K562 (cell line): ENCODE measurements at regions not wholly inside any gene's neighbourhood (a gene's known extent, or its start where the extent isn't known, plus 50 kb on each side); places are given as distances from the start of the nearest gene placed in this dataset.

Experiments used
- ATAC-seq: fragments of 200-7000 bp; cut with Tn5 transposase; 3 replicates; pipeline ENCODE4 v1.9.1; 2020; ENCODE audit warnings: moderate library complexity
- BruUV-seq: library from RNA; stranded (reverse); fragments of 400-500 nt; replicated peaks from 2 replicates; lab custom pipeline; 2021; lab: Mats Ljungman, UMichigan
- CTCF ChIA-PET: fragments of 300-600 bp; formaldehyde crosslinking; extraction: SDS; loops from one replicate; lab custom pipeline; 2021; ENCODE audit warnings: low intra/inter-chr PET ratio; lab: Yijun Ruan, JAX
- POLR2A ChIA-PET: fragments of 300-600, 350-650 bp; sonication (Branson Sonifier 250); formaldehyde crosslinking; extraction: SDS; loops from one replicate; lab custom pipeline; 2021; ENCODE audit warnings: antibody characterized with exemption, inconsistent platforms; lab: Yijun Ruan, JAX
- DNase-seq, 4 experiments: peaks; one replicate each; pipeline versions ENCODE4 v3.0.0 to v3.0.0-alpha.2; 2011 to 2018; ENCODE audit warnings: low spot score in 3 of 4, mixed read lengths in 3 of 4; ENCODE audit errors: extremely low read depth in 1 of 4
- FAIRE-seq: peaks from 2 replicates; lab custom pipeline; 2011; peaks lifted over from hg19 to GRCh38; lab: Jason Lieb, UNC
- H2AFZ ChIP-seq: 2 replicates; pipeline ENCODE4 v1.6.0; 2011; ENCODE audit warnings: low read depth, low read length, control low read depth, inconsistent platforms
- H3K27ac ChIP-seq: fragments of 200-600 bp; 3 replicates; pipeline ENCODE4 v1.8.0; 2011; ENCODE audit warnings: low read depth, mild to moderate bottlenecking, control low read depth, inconsistent platforms, low read length, moderate library complexity, mixed read lengths; ENCODE audit errors: extremely low read depth
- H3K27me3 ChIP-seq, 2 experiments: fragments of 300-600 bp in 1 of 2; 2 replicates in 1 of 2; 3 replicates in 1 of 2; pipeline versions ENCODE4 v1.6.0 to v1.8.0; 2011; ENCODE audit warnings: inconsistent platforms in 2 of 2, low read length in 2 of 2, mild to moderate bottlenecking in 1 of 2, mixed read lengths in 1 of 2, moderate library complexity in 1 of 2; ENCODE audit not compliant: control insufficient read depth in 2 of 2, insufficient read depth in 2 of 2
- H3K36me3 ChIP-seq: fragments of 300-600 bp; 3 replicates; pipeline ENCODE4 v1.8.0; 2011; ENCODE audit warnings: mild to moderate bottlenecking, low read length, inconsistent platforms; ENCODE audit not compliant: control insufficient read depth, insufficient read depth
- H3K4me1 ChIP-seq, 2 experiments: fragments of 200-600 bp in 1 of 2; replicated peaks in 1 of 2; 2 replicates in 1 of 2; 3 replicates in 1 of 2; pipeline versions ENCODE4 v1.5.1 to v1.8.0; 2011; ENCODE audit warnings: inconsistent platforms in 2 of 2, low read length in 2 of 2, mild to moderate bottlenecking in 1 of 2, mixed read lengths in 1 of 2, moderate library complexity in 1 of 2; ENCODE audit not compliant: control insufficient read depth in 2 of 2, insufficient read depth in 2 of 2
- H3K4me2 ChIP-seq: 2 replicates; pipeline ENCODE4 v1.6.1; 2011; ENCODE audit warnings: low read length, control low read depth, inconsistent platforms, mixed read lengths; ENCODE audit not compliant: insufficient read depth
- H3K4me3 ChIP-seq: fragments of 200-600 bp; sonication (generic), shearing (Covaris generic); 2 replicates; pipeline ENCODE4 v1.5.1; 2016; ENCODE audit warnings: control low read depth, inconsistent platforms
- H3K79me2 ChIP-seq: fragments of 200-600 bp; 3 replicates; pipeline ENCODE4 v1.8.0; 2011; ENCODE audit warnings: low read length, inconsistent platforms; ENCODE audit not compliant: control insufficient read depth, insufficient read depth
- H3K9ac ChIP-seq, 2 experiments: 2 replicates each; pipeline versions ENCODE4 v1.6.0 to v1.6.1; 2011; ENCODE audit warnings: low read depth in 2 of 2, low read length in 2 of 2, control low read depth in 1 of 2, inconsistent platforms in 1 of 2, mild to moderate bottlenecking in 1 of 2, mixed read lengths in 1 of 2; ENCODE audit not compliant: insufficient read depth in 1 of 2
- H3K9me1 ChIP-seq: one replicate; pipeline ENCODE4 v1.6.0; 2011; ENCODE audit warnings: inconsistent platforms, mild to moderate bottlenecking, low read length, moderate library complexity; ENCODE audit not compliant: control insufficient read depth, insufficient read depth
- H3K9me3 ChIP-seq: replicated peaks from 2 replicates; pipeline ENCODE4 v1.5.1; 2011; ENCODE audit warnings: low read depth, low read length, inconsistent platforms; ENCODE audit not compliant: control insufficient read depth, insufficient read depth
- H4K20me1 ChIP-seq: replicated peaks from 2 replicates; pipeline ENCODE4 v1.6.1; 2011; ENCODE audit warnings: low read length, inconsistent platforms, mixed read lengths; ENCODE audit not compliant: control insufficient read depth, insufficient read depth
- BCL6 ChIP-seq: fragments of 250-450 bp; sonication (Bioruptor Pico); IDR thresholded peaks from 2 replicates; pipeline ENCODE4 v1.4.0; 2020
- CREB1 ChIP-seq, 2 experiments: sonication (generic) in 1 of 2; formaldehyde crosslinking in 1 of 2; IDR thresholded peaks; 2 replicates each; pipeline versions ENCODE4 v1.6.1 to v1.8.0; 2012 to 2022; ENCODE audit warnings: inconsistent platforms in 1 of 2, mild to moderate bottlenecking in 1 of 2, missing genetic modification reagents in 1 of 2, moderate library complexity in 1 of 2
- CXXC5 ChIP-seq: fragments of 250-450 bp; sonication (Bioruptor Pico); IDR thresholded peaks from 2 replicates; pipeline ENCODE4 v1.8.0; 2022; ENCODE audit warnings: inconsistent platforms, mild to moderate bottlenecking, moderate library complexity
- ESRRB ChIP-seq: fragments of 250-450 bp; sonication (Bioruptor Pico); IDR thresholded peaks from 2 replicates; pipeline ENCODE4 v1.5.0; 2020; ENCODE audit warnings: mild to moderate bottlenecking, moderate library complexity, borderline replicate concordance
- ETV1 ChIP-seq: fragments of 450-650 bp; conservative IDR thresholded peaks from 2 replicates; pipeline ENCODE4 v1.6.1; 2016; ENCODE audit warnings: missing genetic modification characterization, control low read depth, low read depth, missing compliant biosample characterization
- FOXM1 ChIP-seq, 2 experiments: fragments of 450-650 bp in 1 of 2; sonication (generic) in 1 of 2; formaldehyde crosslinking in 1 of 2; IDR thresholded peaks; 2 replicates each; pipeline versions ENCODE4 v1.6.1 to v1.9.0; 2017 to 2022; ENCODE audit warnings: low read depth in 2 of 2, mild to moderate bottlenecking in 2 of 2, missing genetic modification reagents in 1 of 2, moderate library complexity in 1 of 2
- HDAC8 ChIP-seq: fragments of 450-650 bp; IDR thresholded peaks from 2 replicates; pipeline ENCODE4 v1.6.1; 2016; ENCODE audit warnings: mild to moderate bottlenecking, missing genetic modification characterization, moderate library complexity, missing compliant biosample characterization
- KDM1A ChIP-seq, 2 experiments: fragments of 450-650 bp; IDR thresholded peaks; 2 replicates each; pipeline ENCODE4 v1.6.1; 2016; ENCODE audit warnings: mild to moderate bottlenecking in 2 of 2
- PRPF4 ChIP-seq: fragments of 200-400 bp; formaldehyde crosslinking; IDR thresholded peaks from one replicate; pipeline ENCODE4 v1.6.1; 2017; ENCODE audit warnings: low read length, low read depth, mild to moderate bottlenecking; ENCODE audit not compliant: insufficient read depth, poor library complexity, severe bottlenecking
- RNF219 ChIP-seq: fragments of 250-450 bp; sonication (Bioruptor Pico); IDR thresholded peaks from 2 replicates; pipeline ENCODE4 v1.5.0; 2022; ENCODE audit warnings: mild to moderate bottlenecking
- SAFB2 ChIP-seq: fragments of 200-400 bp; formaldehyde crosslinking; IDR thresholded peaks from 2 replicates; pipeline ENCODE4 v1.6.1; 2018; ENCODE audit warnings: borderline replicate concordance, low read length, low read depth, moderate library complexity; ENCODE audit not compliant: severe bottlenecking
- SP1 ChIP-seq: sonication (generic); formaldehyde crosslinking; IDR thresholded peaks from 2 replicates; pipeline ENCODE4 v1.8.1; 2022; ENCODE audit warnings: mild to moderate bottlenecking, missing genetic modification reagents
- TAF9B ChIP-seq: fragments of 450-650 bp; IDR thresholded peaks from 2 replicates; pipeline ENCODE4 v1.6.1; 2018; ENCODE audit warnings: mild to moderate bottlenecking; ENCODE audit not compliant: partially characterized antibody
- THAP12 ChIP-seq: fragments of 250-450 bp; sonication (Bioruptor Pico); IDR thresholded peaks from 2 replicates; pipeline ENCODE4 v1.9.0; 2021; ENCODE audit warnings: mild to moderate bottlenecking, inconsistent platforms
- ZNF41 ChIP-seq: fragments of 250-450 bp; sonication (Bioruptor Pico); conservative IDR thresholded peaks from 2 replicates; pipeline ENCODE4 v1.4.0; 2020; ENCODE audit warnings: mild to moderate bottlenecking
- ZSCAN29 ChIP-seq: fragments of 450-650 bp; IDR thresholded peaks from 2 replicates; pipeline ENCODE4 v1.6.1; 2017
- WGBS: fragments of 100-300 bp; shearing (Covaris generic); methylation state at CpG from one replicate; pipeline ENCODE4 v1.1.6; 2016; ENCODE audit warnings: low coverage, mixed read lengths; ENCODE audit not compliant: insufficient coverage; ENCODE audit errors: missing lambda C conversion rate; 5-methylcytosine and 5-hydroxymethylcytosine counted together
- in situ Hi-C: fragments of 300-500 bp; cut with MboI; formaldehyde crosslinking; loops from 4 replicates; pipeline ENCODE4 v1.15.0; 2018; ENCODE audit warnings: inconsistent platforms, mixed read lengths
- intact Hi-C: fragments of 100-400 bp; cut with micrococcal nuclease; formaldehyde crosslinking; loops from 2 replicates; pipeline ENCODE4 v1.14.2; 2022
- TF ChIP-seq, protein P1 (sequence below): fragments of 450-650 bp; formaldehyde crosslinking; IDR thresholded peaks from 2 replicates; pipeline ENCODE4 v1.4.0; 2020; ENCODE audit warnings: mild to moderate bottlenecking, moderate library complexity

- DNase-seq = no peak
- Histone ChIP-seq H3K4me2 (no peak overlapping the region), H3K9ac (no peak overlapping the region), H3K4me3 (no peak overlapping the region), H3K4me1 (no peaks in the 10 kb centered on the region), H2AFZ (no peak overlapping the region), H3K79me2 (no peaks in the 10 kb centered on the region), H3K9me1 (no peaks in the 10 kb centered on the region), H3K36me3 (no peaks in the 10 kb centered on the region), H3K27ac (no peak overlapping the region), H4K20me1 (no peaks in the 10 kb centered on the region), H3K27me3 (peaks cover 0 to 7% of the 10 kb centered on the region in 2 experiments; a peak in 4 of 5 replicates), H3K9me3 (no peaks in the 10 kb centered on the region)
- in situ Hi-C loops = no loop called here
- intact Hi-C loops = no loop called here
- BruUV-seq = no TSS peak
- CTCF ChIA-PET = interaction anchor here (0.5 kb wide), 1 partner anchor 495 kb away, joined by 5 read pairs; no protein-coding TSS in a partner anchor
- no peak for FAIRE-seq
- POLR2A ChIA-PET = no interaction called here
- no peak for ATAC-seq
- 0% methylated on average over 6 of the region's 6 CpGs for WGBS
- TF ChIP-seq, protein P1, sequence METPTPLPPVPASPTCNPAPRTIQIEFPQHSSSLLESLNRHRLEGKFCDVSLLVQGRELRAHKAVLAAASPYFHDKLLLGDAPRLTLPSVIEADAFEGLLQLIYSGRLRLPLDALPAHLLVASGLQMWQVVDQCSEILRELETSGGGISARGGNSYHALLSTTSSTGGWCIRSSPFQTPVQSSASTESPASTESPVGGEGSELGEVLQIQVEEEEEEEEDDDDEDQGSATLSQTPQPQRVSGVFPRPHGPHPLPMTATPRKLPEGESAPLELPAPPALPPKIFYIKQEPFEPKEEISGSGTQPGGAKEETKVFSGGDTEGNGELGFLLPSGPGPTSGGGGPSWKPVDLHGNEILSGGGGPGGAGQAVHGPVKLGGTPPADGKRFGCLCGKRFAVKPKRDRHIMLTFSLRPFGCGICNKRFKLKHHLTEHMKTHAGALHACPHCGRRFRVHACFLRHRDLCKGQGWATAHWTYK (CRISPR knock-in tag) = no peak
- no peak for TF ChIP-seq THAP12 (CRISPR knock-in tag)
- TF ChIP-seq ZSCAN29 = no peak
- no peak for TF ChIP-seq HDAC8 (tag)
- TF ChIP-seq PRPF4 = no peak
- TF ChIP-seq RNF219 = no peak
- no peak for TF ChIP-seq SP1 (CRISPR knock-in tag)
- TF ChIP-seq ZNF41 (CRISPR knock-in tag) = no peak
- TF ChIP-seq TAF9B = no peak
- no peak for TF ChIP-seq KDM1A (IDR thresholded peaks at IDR 0.05)
- no peak for TF ChIP-seq ETV1 (tag)
- TF ChIP-seq BCL6 = no peak
- TF ChIP-seq FOXM1 (IDR thresholded peaks at IDR 0.05; ENCODE audit: low read depth) = no peak
- no peak for TF ChIP-seq FOXM1 (CRISPR knock-in tag; IDR thresholded peaks at IDR 0.05; ENCODE audit: low read depth)
- no peak for TF ChIP-seq CXXC5 (CRISPR knock-in tag)
- no peak for TF ChIP-seq CREB1 (IDR thresholded peaks at IDR 0.05)
- TF ChIP-seq CREB1 (CRISPR knock-in tag; IDR thresholded peaks at IDR 0.05) = no peak
- TF ChIP-seq ESRRB (CRISPR knock-in tag) = no peak
- no peak for TF ChIP-seq SAFB2
Observed at GRCh38 chr13:99871249-99871898, 100.2 kb downstream of the ZIC5 start.
